Fibroblast of the aortic adventitia (primary cell): ENCODE measurements at regions not wholly inside any gene's neighbourhood (a gene's known extent, or its start where the extent isn't known, plus 50 kb on each side); places are given as distances from the start of the nearest gene placed in this dataset.

ENCODE experiments used
- DNase-seq: peaks from one replicate; pipeline ENCODE4 v3.0.0-alpha.2; 2010; ENCODE audit warnings: low read depth
- H3K4me3 ChIP-seq: 2 replicates; pipeline ENCODE4 v1.5.1; 2011; ENCODE audit warnings: low read depth, mild to moderate bottlenecking, control low read depth, low read length, moderate library complexity
- CTCF ChIP-seq: IDR thresholded peaks from 2 replicates; pipeline ENCODE4 v1.5.1; 2011; ENCODE audit warnings: mild to moderate bottlenecking, low read length, control low read depth, inconsistent platforms; ENCODE audit not compliant: insufficient read depth

DNA sequence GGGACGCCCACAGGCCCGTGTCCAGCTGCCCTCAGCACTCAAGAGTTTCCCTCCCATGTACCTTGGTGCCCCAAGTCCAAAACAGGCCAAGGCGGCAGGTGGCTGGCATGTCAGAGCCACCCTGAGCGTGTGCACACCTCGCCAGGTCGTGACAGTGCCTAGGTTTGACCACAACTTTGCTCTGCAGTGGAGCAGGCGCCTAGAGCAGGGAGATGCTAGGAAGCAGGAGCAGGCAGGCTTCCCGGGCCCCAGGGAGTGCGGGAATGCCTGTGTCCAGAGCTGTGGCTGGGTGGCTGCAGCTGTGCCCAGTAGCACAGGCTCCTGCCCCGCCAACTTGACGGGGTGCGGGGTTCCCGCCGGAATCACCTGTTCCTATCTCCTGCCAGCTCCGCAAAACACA is 380.8 kb upstream of the IMPG1 start:
- DNase-seq: no peak
- TF ChIP-seq CTCF: no peak
- no peak overlapping the region for H3K4me3 ChIP-seq

DNA sequence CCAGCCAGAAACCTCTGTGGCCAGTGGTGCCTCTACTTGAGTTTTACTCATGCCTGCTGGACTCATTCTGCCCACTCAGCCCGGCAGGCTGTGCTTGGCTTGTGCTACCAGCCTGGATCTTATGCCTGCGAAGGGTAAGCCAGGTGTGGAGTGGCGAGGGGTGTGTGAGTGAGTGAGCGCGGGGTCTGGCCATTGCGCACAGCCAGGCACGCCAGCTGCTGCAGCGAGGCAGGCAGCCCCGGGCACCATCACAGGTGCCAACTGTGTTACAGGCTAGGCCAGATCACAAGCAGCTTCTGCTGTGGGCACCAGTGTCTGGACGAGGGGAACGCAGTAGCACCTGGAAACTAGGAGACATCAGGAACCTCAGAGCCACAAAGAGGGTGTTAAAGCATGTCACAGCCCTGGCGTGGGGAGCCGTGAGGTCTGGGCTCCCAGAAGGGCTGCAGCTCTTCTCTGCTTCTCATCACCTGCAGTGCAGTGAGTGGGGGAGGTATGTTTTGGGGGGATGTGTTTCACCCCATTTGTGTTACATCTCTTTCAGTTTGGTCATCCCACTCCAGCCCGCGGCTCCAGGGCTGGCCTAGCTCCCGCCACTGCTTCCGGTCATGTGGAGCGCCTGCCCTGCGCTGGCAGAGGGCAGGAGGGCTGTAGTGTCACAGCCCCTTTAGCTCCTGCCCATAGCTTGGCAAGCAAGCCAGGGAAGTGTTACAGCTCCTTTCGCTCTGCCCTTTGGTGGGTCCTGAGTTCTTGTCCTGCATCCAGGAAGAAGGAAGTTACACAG is 379.7 kb upstream of the IMPG1 start:
- no peak for DNase-seq
- no peak for TF ChIP-seq CTCF
- no peak overlapping the region for H3K4me3 ChIP-seq

- TF ChIP-seq CTCF: no peak
- DNase-seq: no peak
- H3K4me3 ChIP-seq: no peak overlapping the region
These were observed 375.6 kb upstream of the IMPG1 start for GRCh38 chr6:76448109-76448508.

DNA sequence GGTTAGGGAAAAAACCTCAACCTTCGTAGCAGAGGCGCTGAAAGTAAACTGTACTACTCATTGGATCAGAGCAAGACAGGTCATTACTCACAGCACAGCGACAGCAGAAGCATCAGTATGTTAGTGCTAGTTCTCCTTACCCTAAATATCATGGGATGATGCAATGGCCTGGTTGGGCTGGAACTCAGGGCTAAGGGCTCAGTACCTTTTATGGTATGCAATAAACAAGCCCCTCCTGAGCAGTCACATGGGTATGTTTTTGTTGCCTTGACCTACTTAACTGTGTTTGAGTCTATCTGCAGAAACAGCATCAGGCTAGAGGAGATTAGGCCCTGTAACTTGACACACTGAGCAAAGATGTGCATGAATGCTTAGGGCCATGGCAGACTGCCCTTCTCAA is 369.4 kb upstream of the IMPG1 start:
- TF ChIP-seq CTCF: no peak
- DNase-seq: no peak
- no peak overlapping the region for H3K4me3 ChIP-seq

GRCh38 chr6:76439811-76440210 is 367.3 kb upstream of the IMPG1 start:
- no peak overlapping the region for H3K4me3 ChIP-seq
- no peak for TF ChIP-seq CTCF
- no peak for DNase-seq

DNA sequence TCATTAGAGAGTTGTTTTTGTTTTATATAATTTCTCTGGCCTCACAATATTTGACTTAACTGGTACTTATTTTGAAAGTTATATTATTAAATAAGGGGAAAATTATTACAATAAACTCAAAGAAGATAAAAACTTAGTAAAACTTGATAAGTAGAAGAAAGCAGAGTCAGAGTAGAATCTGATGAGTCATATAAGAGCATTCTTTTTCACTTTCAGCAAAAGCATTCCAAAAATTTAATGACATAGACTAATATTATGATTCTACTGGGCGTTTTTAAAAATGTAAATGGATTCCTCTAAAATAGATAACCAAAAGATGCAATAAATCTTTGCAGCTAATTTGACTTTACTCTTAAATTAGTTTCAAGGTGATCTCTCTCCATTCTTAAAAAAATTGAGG is 366.3 kb upstream of the IMPG1 start:
- no peak for TF ChIP-seq CTCF
- H3K4me3 ChIP-seq: no peak overlapping the region
- DNase-seq: no peak

- DNase-seq: no peak
- TF ChIP-seq CTCF: no peak
These were observed 362.7 kb upstream of the IMPG1 start for GRCh38 chr6:76435174-76435573.

More at GRCh38 chr6:76435174-76435573, 362.7 kb upstream of the IMPG1 start:
- H3K4me3 ChIP-seq: no peak overlapping the region
